Peyer's patch (tissue), 4 donors: ENCODE measurements at regions not wholly inside any gene's neighbourhood (a gene's known extent, or its start where the extent isn't known, plus 50 kb on each side); places are given as distances from the start of the nearest gene placed in this dataset.

Experiments used
- DNase-seq, 3 donors: peaks; one replicate each; pipeline ENCODE4 v3.0.0-alpha.2; 2017 to 2019
- H3K27ac ChIP-seq, 4 donors: fragments of 200-600 bp; sonication (generic); one replicate each; pipeline ENCODE4 v1.5.1; 2016 to 2019
- H3K27me3 ChIP-seq, 2 donors: fragments of 200-600 bp; sonication (generic); one replicate each; pipeline ENCODE4 v1.5.1; 2019
- H3K36me3 ChIP-seq, 3 donors: fragments of 200-600 bp; sonication (generic); one replicate each; pipeline ENCODE4 v1.5.1; 2016 to 2019
- H3K4me1 ChIP-seq, 4 donors: fragments of 200-600 bp; sonication (generic); one replicate each; pipeline ENCODE4 v1.5.1; 2016 to 2019
- H3K4me3 ChIP-seq, 4 donors: fragments of 200-600 bp; sonication (generic); 1 replicate in 3 of 4; 2 replicates in 1 of 4; pipeline ENCODE4 v1.5.1; 2016 to 2019; ENCODE audit warnings: mild to moderate bottlenecking in 1 of 4
- H3K9me3 ChIP-seq, 4 donors: fragments of 200-600 bp; sonication (generic); one replicate each; pipeline ENCODE4 v1.5.1; 2016 to 2019; ENCODE audit warnings: mild to moderate bottlenecking in 1 of 4
- CTCF ChIP-seq, 6 experiments: fragments of 450-650 bp in 4 of 6; fragments of 200-600 bp in 2 of 6; sonication (generic) in 1 of 6; IDR thresholded peaks; one replicate each; pipeline ENCODE4 v1.5.1; 2017 to 2019; ENCODE audit warnings: antibody characterized with exemption in 6 of 6, mild to moderate bottlenecking in 3 of 6, moderate library complexity in 1 of 6
- POLR2A ChIP-seq, 2 donors: fragments of 450-650 bp; IDR thresholded peaks; one replicate each; pipeline ENCODE4 v1.5.1; 2017; ENCODE audit warnings: antibody characterized with exemption in 2 of 2, mild to moderate bottlenecking in 2 of 2, moderate library complexity in 2 of 2

- no peak overlapping the region for H3K27ac ChIP-seq
- DNase-seq: no peak
- no peaks in the 10 kb centered on the region for H3K9me3 ChIP-seq
- no peaks in the 10 kb centered on the region for H3K36me3 ChIP-seq
- H3K4me3 ChIP-seq: no peak overlapping the region
- TF ChIP-seq CTCF (IDR thresholded peaks at IDR 0.05) (no peak), POLR2A (IDR thresholded peaks at IDR 0.05) (no peak)
- no peaks in the 10 kb centered on the region for H3K4me1 ChIP-seq
- no peaks in the 10 kb centered on the region for H3K27me3 ChIP-seq
These were observed 301.7 kb downstream of the BRD1 start for GRCh38 chr22:49525801-49526535.

GRCh38 chr22:49525360-49525759 is 302.3 kb downstream of the BRD1 start:
- no peaks in the 10 kb centered on the region for H3K9me3 ChIP-seq
- TF ChIP-seq POLR2A (IDR thresholded peaks at IDR 0.05) (no peak), CTCF (IDR thresholded peaks at IDR 0.05) (no peak)
- no peak overlapping the region for H3K27ac ChIP-seq
- H3K36me3 ChIP-seq: no peaks in the 10 kb centered on the region
- H3K27me3 ChIP-seq: no peaks in the 10 kb centered on the region
- DNase-seq: no peak
- no peaks in the 10 kb centered on the region for H3K4me1 ChIP-seq
- H3K4me3 ChIP-seq: no peak overlapping the region

- Histone ChIP-seq H3K27ac (no peak overlapping the region), H3K4me3 (no peak overlapping the region), H3K4me1 (no peaks in the 10 kb centered on the region), H3K27me3 (no peaks in the 10 kb centered on the region), H3K36me3 (no peaks in the 10 kb centered on the region), H3K9me3 (no peaks in the 10 kb centered on the region)
- no peak for TF ChIP-seq CTCF (IDR thresholded peaks at IDR 0.05)
- TF ChIP-seq POLR2A (IDR thresholded peaks at IDR 0.05): no peak
- peak in 1 of 3 donors; percentile 34 for DNase-seq
These were observed 303.3 kb downstream of the BRD1 start for GRCh38 chr22:49524362-49524761.

- Histone ChIP-seq H3K4me1 (no peaks in the 10 kb centered on the region), H3K9me3 (no peaks in the 10 kb centered on the region), H3K27ac (no peak overlapping the region), H3K4me3 (no peak overlapping the region), H3K27me3 (no peaks in the 10 kb centered on the region), H3K36me3 (no peaks in the 10 kb centered on the region)
- TF ChIP-seq CTCF (IDR thresholded peaks at IDR 0.05) (no peak), POLR2A (IDR thresholded peaks at IDR 0.05) (no peak)
- no peak for DNase-seq
These were observed 304.2 kb downstream of the BRD1 start for GRCh38 chr22:49523374-49524008.

GRCh38 chr22:49522582-49523373 is 304.9 kb downstream of the BRD1 start:
- Histone ChIP-seq H3K4me1 (no peaks in the 10 kb centered on the region), H3K27me3 (no peaks in the 10 kb centered on the region), H3K36me3 (no peaks in the 10 kb centered on the region), H3K4me3 (no peak overlapping the region), H3K27ac (no peak overlapping the region), H3K9me3 (no peaks in the 10 kb centered on the region)
- DNase-seq: peak in 1 of 3 donors; percentile 35
- TF ChIP-seq POLR2A (IDR thresholded peaks at IDR 0.05): no peak
- TF ChIP-seq CTCF (IDR thresholded peaks at IDR 0.05): no peak
